Daoy (cell line): ENCODE measurements at regions not wholly inside any gene's neighbourhood (a gene's known extent, or its start where the extent isn't known, plus 50 kb on each side); places are given as distances from the start of the nearest gene placed in this dataset.

Source experiments
- DNase-seq: peaks from one replicate; pipeline ENCODE4 v3.0.0-alpha.2; 2015; ENCODE audit warnings: low read depth

DNA sequence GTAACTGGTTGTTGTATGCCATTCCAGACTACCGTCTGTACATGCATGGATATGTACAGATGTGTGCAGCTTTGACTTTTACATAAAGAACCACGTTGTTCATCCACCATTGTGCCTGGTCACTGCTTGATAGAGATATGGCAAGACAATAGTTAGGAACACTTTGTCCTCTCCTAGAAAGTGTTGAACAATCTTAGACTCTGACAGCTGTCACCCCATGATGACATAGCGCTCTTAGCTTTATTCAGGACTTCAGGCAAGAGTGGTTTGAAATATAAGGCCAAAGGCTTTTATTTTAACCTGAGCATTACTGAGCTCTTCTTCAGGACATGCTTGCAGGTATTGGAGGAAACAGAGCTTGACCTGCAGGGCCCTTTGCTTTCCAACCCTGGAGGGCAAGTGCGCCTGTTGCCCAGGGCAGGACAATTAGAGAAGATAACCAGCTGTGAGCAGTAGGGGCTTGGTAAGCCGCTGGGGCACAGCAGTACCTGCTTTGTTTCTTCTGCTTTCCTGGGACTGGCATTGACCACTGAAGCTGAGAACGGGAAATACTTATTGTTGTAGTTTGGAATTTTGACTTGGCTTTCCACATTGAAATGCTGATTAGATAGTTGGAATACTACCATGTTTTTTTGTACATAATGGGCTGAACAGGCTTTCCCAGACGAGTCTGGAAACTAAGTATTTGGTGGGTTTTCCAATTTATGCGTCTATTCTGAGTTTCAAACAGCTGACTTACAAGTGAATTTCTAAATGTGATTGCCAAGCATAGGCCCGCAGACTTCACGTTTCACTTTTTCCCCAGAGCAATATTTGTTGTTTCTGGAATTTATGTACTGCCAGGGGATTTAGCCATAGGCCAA lies 51.1 kb downstream of the GARRE1 start:
- no peak for DNase-seq

DNA sequence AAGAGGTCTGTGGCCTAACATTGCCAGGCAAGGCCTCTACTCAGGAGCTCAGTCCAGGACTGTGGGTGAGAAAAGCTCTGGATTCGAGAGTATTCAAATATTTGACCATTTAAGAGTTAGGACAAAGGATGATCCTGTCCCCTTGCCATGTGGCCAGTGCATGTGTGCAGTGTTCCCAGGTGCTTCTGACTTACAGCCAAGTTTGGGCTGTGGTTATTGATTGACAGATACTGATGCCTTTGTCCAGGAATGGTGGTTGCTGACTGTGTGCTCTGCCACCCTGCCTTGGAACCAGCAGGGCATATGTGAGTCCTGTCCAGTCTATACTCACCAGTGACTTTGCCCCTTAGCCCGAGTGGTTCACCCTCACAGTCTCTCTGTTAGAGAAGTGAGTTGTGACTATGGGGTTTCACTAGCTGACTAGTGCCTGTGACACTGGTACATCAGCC lies 51.9 kb downstream of the GARRE1 start:
- no peak for DNase-seq

DNA sequence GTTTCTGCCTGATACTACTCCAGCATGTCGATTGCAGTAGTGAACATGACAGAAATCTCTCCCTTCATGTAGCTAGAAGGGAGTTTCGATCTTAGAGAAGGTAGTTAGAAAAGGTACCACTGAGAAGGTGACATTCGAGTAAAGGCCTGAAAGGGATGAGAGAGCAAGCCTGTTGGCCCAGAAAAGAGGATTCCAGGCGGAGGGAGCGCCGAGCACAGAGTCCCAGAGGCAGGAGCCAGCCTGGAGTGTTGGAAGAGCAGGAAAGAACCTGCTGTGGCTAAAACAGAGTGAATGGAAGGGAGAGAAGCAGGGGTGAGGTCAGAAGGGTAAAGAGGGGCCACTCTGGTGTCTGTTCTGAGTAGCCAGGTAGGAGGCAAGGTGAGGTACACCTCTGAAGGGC lies 52.5 kb downstream of the GARRE1 start:
- DNase-seq, result no peak

DNA sequence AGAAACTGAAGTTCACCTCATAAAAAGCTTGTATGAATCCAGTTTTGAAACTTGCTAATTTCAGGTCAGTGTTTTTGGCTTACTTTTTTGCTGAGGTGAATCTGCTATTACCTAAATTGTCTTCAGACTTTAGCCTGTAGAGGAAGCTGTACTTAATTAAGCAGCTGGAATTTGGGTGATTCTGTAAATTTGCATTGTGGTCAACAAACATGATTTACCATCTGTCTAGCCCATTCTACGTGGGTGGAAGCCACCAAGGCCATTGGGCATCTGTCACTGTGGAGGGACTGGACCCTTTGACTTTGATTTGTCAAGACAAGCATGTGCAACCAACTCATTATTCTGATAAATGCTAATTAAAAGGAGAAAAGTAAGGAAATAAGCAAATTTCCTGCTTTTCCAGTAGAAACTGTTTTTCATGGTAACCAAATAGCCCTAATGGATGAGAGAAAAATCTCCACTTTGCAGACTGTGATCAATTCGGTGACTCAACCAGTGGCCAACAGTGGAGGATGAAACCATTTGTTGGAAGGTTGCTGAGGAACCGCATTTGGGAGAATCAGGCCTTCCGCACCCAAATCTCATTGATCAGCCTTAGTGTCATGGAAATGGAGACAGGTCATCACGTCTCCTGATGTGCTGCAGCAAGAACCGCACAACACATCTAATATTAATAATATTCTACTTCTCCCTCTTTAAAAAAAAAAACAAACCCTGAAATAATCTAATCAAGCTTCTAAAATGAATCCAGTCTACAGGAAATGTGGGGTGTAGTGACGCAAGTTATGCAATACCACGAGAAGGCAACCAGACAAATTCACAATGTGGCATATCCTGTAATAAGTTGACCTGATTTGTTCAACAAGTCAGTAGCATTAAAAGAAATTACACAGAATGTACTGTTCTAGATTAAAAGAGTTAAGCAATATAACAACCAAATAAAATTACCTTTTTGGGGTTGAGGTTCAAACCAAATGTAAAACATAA lies 54.3 kb downstream of the GARRE1 start:
- DNase-seq, result no peak

DNA sequence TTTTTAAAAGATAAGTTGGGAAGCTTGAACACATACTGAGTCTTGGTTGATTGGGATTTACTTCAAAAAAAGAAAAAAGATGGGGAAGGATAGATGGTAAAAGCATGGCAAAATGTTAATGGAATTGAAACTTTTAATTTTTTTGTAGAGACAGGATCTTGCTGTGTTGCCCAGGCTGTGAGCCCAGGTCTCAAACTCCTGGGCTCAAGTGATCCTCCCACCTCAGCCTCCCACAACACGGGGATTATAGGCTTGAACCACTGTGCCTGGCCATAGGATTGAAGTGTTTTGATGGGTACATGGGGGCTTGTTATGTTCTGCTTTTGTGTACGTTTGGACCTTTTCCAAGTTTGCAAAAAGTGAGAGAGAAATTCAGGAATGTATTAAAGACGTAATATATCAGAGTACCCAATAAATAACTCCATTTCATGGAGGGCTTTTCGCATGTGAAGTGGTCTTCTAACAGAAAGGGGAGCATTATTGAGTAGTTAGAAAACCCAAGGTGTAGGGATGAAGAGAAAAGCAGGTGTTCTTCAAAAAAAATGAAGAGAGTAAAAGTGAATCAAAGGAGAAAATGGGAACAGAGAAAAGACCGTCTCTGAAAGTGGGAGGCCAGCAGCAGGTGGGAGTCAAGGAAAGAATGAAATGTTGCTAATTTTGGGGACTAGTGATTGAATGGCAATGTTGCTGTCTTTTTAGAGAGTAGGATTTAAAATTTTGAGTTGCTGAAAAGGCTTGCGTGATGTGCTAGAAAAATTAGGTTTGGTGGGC lies 55.2 kb downstream of the GARRE1 start:
- no peak for DNase-seq

DNA sequence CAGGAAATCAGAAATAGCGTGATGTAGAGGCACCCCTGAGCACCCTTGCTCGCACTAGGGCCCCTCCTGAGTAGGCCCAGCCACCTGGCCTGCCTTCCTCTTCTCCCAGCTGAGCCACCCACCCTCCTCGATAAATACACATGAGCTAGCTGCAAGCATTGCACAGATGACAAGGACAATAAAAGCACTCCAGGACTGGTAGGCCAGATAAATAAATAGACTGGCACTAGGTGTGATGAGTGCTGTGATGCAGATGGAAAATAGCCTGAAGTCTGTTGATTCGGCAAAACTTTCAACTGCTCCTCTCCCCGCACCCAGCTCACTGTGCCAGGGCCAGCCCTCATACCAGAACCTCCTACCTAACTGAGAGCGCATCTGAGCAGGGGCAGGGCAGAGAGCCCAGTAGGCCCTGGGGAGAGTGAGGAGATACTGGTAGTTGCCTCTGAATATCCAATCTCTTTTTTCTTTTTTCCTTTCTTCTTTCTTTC lies 54.5 kb upstream of the GPI start:
- no peak for DNase-seq

DNA sequence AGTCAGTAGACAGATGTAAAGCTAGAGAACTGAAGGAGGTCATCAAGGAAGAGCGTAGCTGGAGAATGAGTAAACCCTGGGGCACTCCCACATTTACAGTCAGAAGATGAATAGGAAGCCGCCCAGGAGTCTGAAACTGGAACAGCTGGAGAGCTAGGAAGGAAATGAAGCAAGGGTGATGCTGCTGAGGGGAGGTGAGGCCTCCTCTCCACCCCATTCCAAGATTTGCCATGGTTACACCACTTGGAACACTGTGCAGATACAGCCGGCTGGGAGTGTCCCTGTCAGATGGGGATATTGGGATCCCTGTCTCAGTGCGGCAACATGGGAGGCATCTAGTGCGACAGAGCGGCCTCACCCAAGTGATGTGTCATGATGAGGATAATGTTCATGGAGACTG lies 51.8 kb upstream of the GPI start:
- DNase-seq, result peak; percentile 46

DNA sequence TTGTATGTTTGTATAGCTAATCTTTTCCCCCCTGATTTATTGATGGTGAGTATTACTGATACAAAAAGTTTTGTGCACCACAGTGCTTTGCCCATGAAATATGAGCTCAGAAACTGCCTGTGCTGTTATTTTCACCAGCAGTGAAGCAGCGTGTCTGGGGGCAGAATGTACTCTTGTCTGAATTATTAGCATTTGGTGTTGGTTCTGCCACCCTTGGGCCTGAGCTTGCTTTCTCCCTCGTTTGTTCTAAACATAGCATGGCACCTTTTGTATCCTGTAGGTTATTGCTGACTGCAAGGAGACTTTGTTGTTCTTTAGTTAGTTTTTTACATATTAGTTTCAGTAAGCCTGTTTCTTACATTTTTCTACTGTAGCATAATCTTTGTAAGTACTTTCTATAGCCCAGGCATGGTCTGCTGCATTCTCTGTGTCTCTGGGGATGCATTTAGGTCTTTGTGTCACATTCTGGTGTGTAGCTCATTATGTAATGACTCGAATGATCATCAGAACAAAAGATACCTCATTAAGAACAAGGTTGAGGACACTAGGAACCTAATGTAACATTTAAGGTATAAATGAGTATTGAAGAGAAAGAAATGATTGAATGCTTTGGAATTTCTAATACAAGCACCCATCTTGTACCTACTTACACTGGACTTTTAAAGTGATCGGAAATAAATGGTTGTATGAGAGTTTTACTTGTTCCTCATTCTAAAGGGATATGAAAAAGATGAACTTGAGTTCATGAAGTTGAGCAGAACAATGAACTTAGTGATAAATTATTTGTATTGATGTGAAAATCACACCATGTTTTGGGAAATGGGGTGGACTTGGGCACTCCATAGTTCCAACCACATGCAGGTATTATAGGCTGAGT lies 50.3 kb upstream of the GPI start:
- no peak for DNase-seq
